Skeletal muscle satellite cell (primary cell): ENCODE measurements at regions not wholly inside any gene's neighbourhood (a gene's known extent, or its start where the extent isn't known, plus 50 kb on each side); places are given as distances from the start of the nearest gene placed in this dataset.

Source experiments
- H3K27me3 ChIP-seq: 2 replicates; pipeline ENCODE4 v1.7.0; 2013; ENCODE audit warnings: low read length; ENCODE audit not compliant: control insufficient read depth, insufficient read depth
- H3K36me3 ChIP-seq: 2 replicates; pipeline ENCODE4 v1.7.0; 2013; ENCODE audit warnings: mild to moderate bottlenecking, control low read depth, low read length; ENCODE audit not compliant: insufficient read depth
- H3K4me1 ChIP-seq: 2 replicates; pipeline ENCODE4 v1.7.0; 2013; ENCODE audit warnings: low read length; ENCODE audit not compliant: control insufficient read depth, insufficient read depth
- H3K4me2 ChIP-seq: 2 replicates; pipeline ENCODE4 v1.7.0; 2013; ENCODE audit warnings: mild to moderate bottlenecking, low read length
- H3K4me3 ChIP-seq: 2 replicates; pipeline ENCODE4 v1.7.0; 2013; ENCODE audit warnings: low read length
- H3K9ac ChIP-seq: 2 replicates; pipeline ENCODE4 v1.7.0; 2013; ENCODE audit warnings: mild to moderate bottlenecking, low read depth, low read length, moderate library complexity
- H3K9me3 ChIP-seq: replicated peaks from 2 replicates; pipeline ENCODE4 v1.7.0; 2013; ENCODE audit warnings: mild to moderate bottlenecking, control low read depth, low read length

- no peaks in the 10 kb centered on the region for H3K36me3 ChIP-seq
- no peak overlapping the region for H3K4me3 ChIP-seq
- no peaks in the 10 kb centered on the region for H3K9me3 ChIP-seq
- no peaks in the 10 kb centered on the region for H3K27me3 ChIP-seq
- no peak overlapping the region for H3K9ac ChIP-seq
- no peak overlapping the region for H3K4me2 ChIP-seq
- no peaks in the 10 kb centered on the region for H3K4me1 ChIP-seq
Measured at GRCh38 chrX:23133551-23133950, 133.8 kb downstream of the DDX53 start.

- H3K9me3 ChIP-seq = no peaks in the 10 kb centered on the region
- no peaks in the 10 kb centered on the region for H3K27me3 ChIP-seq
- no peak overlapping the region for H3K4me2 ChIP-seq
- no peak overlapping the region for H3K9ac ChIP-seq
- no peak overlapping the region for H3K4me3 ChIP-seq
- H3K4me1 ChIP-seq = no peaks in the 10 kb centered on the region
- H3K36me3 ChIP-seq = no peaks in the 10 kb centered on the region
Measured at GRCh38 chrX:23134136-23134535, 134.4 kb downstream of the DDX53 start.

GRCh38 chrX:23136816-23137215, 137.1 kb downstream of the DDX53 start:
- Histone ChIP-seq H3K9me3 (no peaks in the 10 kb centered on the region), H3K4me3 (no peak overlapping the region), H3K4me1 (no peaks in the 10 kb centered on the region), H3K4me2 (no peak overlapping the region), H3K36me3 (no peaks in the 10 kb centered on the region), H3K27me3 (no peaks in the 10 kb centered on the region), H3K9ac (no peak overlapping the region)

- Histone ChIP-seq H3K4me2 (no peak overlapping the region), H3K4me1 (no peaks in the 10 kb centered on the region), H3K4me3 (no peak overlapping the region), H3K9ac (no peak overlapping the region), H3K9me3 (no peaks in the 10 kb centered on the region), H3K36me3 (no peaks in the 10 kb centered on the region), H3K27me3 (no peaks in the 10 kb centered on the region)
Measured at GRCh38 chrX:23168291-23168690, 166.4 kb upstream of the PTCHD1 start.

- Histone ChIP-seq H3K27me3 (no peaks in the 10 kb centered on the region), H3K4me2 (no peak overlapping the region), H3K4me3 (no peak overlapping the region), H3K9me3 (no peaks in the 10 kb centered on the region), H3K36me3 (no peaks in the 10 kb centered on the region), H3K4me1 (no peaks in the 10 kb centered on the region), H3K9ac (no peak overlapping the region)
Measured at GRCh38 chrX:23185951-23186350, 148.7 kb upstream of the PTCHD1 start.

- no peaks in the 10 kb centered on the region for H3K27me3 ChIP-seq
Measured at GRCh38 chrX:23187819-23188218, 146.8 kb upstream of the PTCHD1 start.

GRCh38 chrX:23194885-23195554, 139.6 kb upstream of the PTCHD1 start:
- no peak overlapping the region for H3K4me3 ChIP-seq
- no peak overlapping the region for H3K4me2 ChIP-seq
- no peaks in the 10 kb centered on the region for H3K9me3 ChIP-seq
- H3K4me1 ChIP-seq = no peaks in the 10 kb centered on the region
- no peak overlapping the region for H3K9ac ChIP-seq
- no peaks in the 10 kb centered on the region for H3K36me3 ChIP-seq
- no peaks in the 10 kb centered on the region for H3K27me3 ChIP-seq

More at GRCh38 chrX:23187819-23188218, 146.8 kb upstream of the PTCHD1 start:
- Histone ChIP-seq H3K4me3 (no peak overlapping the region), H3K9me3 (no peaks in the 10 kb centered on the region), H3K36me3 (no peaks in the 10 kb centered on the region), H3K4me2 (no peak overlapping the region), H3K9ac (no peak overlapping the region), H3K4me1 (no peaks in the 10 kb centered on the region)

- H3K9me3 ChIP-seq = no peaks in the 10 kb centered on the region
- H3K9ac ChIP-seq = no peak overlapping the region
- H3K27me3 ChIP-seq = no peaks in the 10 kb centered on the region
- H3K4me3 ChIP-seq = no peak overlapping the region
- no peaks in the 10 kb centered on the region for H3K4me1 ChIP-seq
- H3K4me2 ChIP-seq = no peak overlapping the region
- H3K36me3 ChIP-seq = no peaks in the 10 kb centered on the region
Measured at GRCh38 chrX:23195761-23196160, 138.9 kb upstream of the PTCHD1 start.

GRCh38 chrX:23201706-23202105, 132.9 kb upstream of the PTCHD1 start:
- Histone ChIP-seq H3K4me3 (no peak overlapping the region), H3K9ac (no peak overlapping the region), H3K4me1 (no peaks in the 10 kb centered on the region), H3K36me3 (no peaks in the 10 kb centered on the region), H3K9me3 (no peaks in the 10 kb centered on the region), H3K4me2 (no peak overlapping the region), H3K27me3 (no peaks in the 10 kb centered on the region)

- Histone ChIP-seq H3K27me3 (no peaks in the 10 kb centered on the region), H3K4me3 (no peak overlapping the region), H3K9me3 (no peaks in the 10 kb centered on the region), H3K4me1 (no peaks in the 10 kb centered on the region), H3K9ac (no peak overlapping the region), H3K4me2 (no peak overlapping the region), H3K36me3 (no peaks in the 10 kb centered on the region)
Measured at GRCh38 chrX:23202326-23202725, 132.3 kb upstream of the PTCHD1 start.

GRCh38 chrX:23223169-23223568, 111.5 kb upstream of the PTCHD1 start:
- Histone ChIP-seq H3K9me3 (no peaks in the 10 kb centered on the region), H3K27me3 (no peaks in the 10 kb centered on the region), H3K4me1 (no peaks in the 10 kb centered on the region), H3K4me2 (no peak overlapping the region), H3K9ac (no peak overlapping the region), H3K4me3 (no peak overlapping the region), H3K36me3 (no peaks in the 10 kb centered on the region)

- H3K4me3 ChIP-seq = no peak overlapping the region
- no peaks in the 10 kb centered on the region for H3K27me3 ChIP-seq
- no peaks in the 10 kb centered on the region for H3K36me3 ChIP-seq
- peak overlapping the region; percentile 18 for H3K4me2 ChIP-seq
- H3K9me3 ChIP-seq = no peaks in the 10 kb centered on the region
- no peak overlapping the region for H3K9ac ChIP-seq
- H3K4me1 ChIP-seq = no peaks in the 10 kb centered on the region
Measured at GRCh38 chrX:23228454-23228853, 106.2 kb upstream of the PTCHD1 start.
